GM18858 (cell line): ENCODE measurements at regions not wholly inside any gene's neighbourhood (a gene's known extent, or its start where the extent isn't known, plus 50 kb on each side); places are given as distances from the start of the nearest gene placed in this dataset.
A peak's percentile ranks its signal among the peaks of the same experiment; 100 is the strongest.
"Not testable (repeated sequence)": the region's sequence is repeated elsewhere in the genome, so short reads cannot be mapped to it uniquely, and the experiment has no call there.

Experiments used
- ATAC-seq: cut with Tn5 transposase; IDR thresholded peaks from one replicate; pipeline ENCODE4 v1.9.1; 2021; ENCODE audit not compliant: unreplicated experiment

DNA sequence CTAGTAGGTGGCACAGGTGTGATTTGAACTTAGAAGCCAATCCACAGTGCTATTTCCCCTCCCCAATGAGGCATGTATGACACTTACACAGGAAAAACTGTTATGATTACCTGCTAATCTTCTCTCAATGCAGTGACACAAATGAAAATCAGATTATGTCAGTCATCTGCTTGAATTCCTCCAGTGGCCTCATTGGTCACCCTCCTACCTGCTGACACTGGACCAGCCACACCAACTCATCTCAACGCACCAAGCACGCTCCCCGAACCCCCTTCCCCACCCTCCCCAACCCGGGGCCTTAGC, 82.2 kb upstream of the SEC11C start:
- ATAC-seq, result no peak

- ATAC-seq, result no peak
These were observed 81.7 kb upstream of the SEC11C start for GRCh38 chr18:59057969-59058368.

DNA sequence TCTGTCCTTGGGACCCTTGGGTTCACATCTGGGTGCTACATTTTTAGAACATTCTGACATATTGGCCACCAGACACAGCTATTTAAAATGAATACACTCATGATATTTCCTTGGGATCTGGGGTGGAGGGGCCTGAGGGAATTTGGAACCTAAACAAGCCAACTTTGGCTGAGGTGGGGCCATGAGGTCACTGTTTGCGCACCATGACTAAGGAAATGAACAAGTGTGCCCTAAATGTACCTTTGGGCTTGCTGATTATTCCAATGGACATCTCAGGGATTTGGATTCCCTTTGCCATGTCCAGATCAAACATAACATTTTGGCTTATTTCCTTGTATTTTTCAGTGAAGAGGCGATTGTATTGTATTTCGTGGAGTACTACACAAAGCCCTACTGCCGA, 80.5 kb upstream of the SEC11C start:
- ATAC-seq, result no peak

GRCh38 chr18:59060551-59060950, 79.1 kb upstream of the SEC11C start:
- ATAC-seq, result no peak

DNA sequence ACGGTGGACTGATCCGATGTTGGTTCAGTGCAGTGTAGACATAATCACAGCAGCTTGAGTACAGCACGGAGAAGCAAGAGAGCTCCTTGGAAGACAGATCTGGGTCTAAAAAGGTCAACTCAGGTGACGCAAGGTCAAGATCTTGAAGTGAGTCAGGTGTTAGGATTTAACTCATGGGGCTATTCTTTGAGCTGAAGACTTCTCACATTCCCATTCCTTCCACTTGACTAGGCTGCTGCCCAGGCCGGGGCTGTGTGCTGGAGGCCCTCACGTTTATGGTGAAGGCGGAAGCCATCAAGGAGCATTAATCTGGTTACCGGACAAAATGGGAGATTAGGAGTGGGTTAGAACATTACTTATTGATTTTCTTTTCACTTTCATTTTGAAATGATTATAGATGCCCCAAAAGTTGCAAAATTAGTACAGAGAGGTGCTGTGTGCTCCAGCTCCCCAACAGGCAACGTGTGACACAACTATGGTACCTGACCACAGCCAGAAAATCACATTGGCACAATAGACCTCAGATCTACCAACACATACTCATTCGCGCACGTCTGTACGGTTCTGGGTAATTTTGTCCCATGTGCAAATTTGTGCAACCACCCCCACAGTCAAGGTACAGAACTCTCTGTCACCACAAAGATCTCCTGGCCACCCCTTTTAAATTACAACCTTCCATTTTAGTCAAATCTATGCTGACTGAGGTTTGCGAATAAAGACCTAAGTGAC, 77.6 kb upstream of the SEC11C start:
- no peak for ATAC-seq

GRCh38 chr18:59062643-59063006, 77.1 kb upstream of the SEC11C start:
- no peak for ATAC-seq

- no peak for ATAC-seq
These were observed 76.3 kb upstream of the SEC11C start for GRCh38 chr18:59063300-59063906.

GRCh38 chr18:59063912-59064311, 75.8 kb upstream of the SEC11C start:
- ATAC-seq, result no peak

GRCh38 chr18:59065684-59066083, 74.0 kb upstream of the SEC11C start:
- no peak for ATAC-seq

DNA sequence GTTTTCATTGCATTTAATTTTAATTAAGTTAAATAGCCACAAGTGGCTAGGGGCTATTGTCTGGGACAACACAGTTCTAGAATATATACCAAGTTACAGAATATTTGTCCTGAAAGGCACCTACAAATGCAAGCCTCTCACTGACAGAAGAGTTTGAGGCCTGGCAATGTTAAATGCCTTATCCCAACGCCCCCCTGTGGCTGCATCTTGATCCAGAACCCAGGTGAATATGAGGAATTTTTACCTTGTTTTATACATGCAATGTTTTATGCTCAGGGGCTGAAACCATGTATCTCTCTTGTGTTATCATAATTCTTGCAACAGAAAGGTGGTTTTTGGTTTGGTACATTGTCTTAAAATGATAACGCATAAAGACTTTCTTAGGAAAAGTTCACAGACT, 71.8 kb upstream of the SEC11C start:
- no peak for ATAC-seq

- ATAC-seq, result no peak
These were observed 71.2 kb upstream of the SEC11C start for GRCh38 chr18:59068276-59069071.

DNA sequence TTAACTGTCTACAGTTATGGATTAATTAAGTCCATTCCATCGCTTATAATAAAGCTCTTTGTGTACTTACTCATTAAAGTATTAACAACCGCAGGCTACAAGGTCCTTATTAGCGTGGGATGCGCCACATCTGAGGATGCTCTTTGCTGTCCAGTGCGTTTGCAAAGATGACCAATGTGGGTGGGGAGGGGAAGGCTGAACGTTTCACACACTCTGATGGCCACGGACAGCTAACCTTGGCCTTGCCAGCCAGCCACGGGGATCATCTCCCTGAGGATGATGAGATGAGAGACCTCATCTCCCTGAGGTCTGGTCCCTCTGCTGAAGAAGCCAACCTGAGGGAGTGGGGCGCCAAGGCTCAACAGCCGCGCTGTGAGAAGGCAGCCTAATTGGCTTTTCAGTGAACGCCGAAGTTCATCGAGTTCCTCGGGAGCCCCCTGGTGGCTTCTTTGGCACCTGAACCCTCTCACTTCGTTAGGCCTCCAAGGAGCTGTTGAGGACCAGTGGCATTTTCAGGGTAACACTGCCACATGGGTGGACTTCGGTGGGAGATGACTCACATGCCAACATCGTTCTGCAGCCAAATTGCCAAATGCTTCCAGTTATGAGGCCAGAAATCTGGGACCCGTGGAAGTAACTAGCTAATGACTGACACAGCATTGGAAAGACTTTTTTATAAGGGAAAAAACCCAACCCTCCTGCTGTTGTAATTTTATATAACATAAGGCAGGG, 69.3 kb upstream of the SEC11C start:
- ATAC-seq, result no peak

DNA sequence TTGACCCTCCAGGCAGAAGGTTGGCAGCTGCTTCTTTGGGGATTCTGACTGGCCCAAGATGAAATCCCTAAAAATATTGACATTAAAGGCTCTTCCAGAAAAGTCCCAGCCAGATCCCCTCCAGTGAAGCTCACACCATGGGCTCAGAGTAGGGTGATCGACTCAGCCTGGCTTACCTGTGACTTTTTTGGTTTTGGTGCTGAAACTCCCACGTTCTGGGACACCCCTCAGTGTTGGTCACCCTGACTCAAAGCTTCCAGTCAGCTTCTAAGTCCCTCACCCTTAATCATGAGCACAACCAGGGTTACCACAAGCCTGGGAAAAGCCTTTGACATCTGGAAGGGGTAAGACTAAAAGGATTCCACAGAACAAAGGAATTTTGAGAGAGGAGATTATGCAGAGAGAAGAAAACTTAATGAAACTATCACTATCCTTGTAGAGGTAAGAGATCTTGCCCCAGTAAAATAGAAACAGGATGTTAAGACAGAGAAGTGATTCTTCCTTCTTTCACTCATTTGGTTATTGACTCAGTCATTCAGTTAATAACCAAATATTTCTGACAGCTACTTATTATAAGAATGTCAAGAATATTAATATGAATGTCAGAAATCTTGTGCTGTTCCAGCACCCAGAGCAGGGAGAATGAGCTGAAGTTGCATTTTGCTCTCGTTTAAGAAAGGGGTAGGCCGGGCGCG, 66.8 kb upstream of the SEC11C start:
- ATAC-seq, result peak; percentile 60

GRCh38 chr18:59075923-59076322, 63.8 kb upstream of the SEC11C start:
- ATAC-seq, result no peak

DNA sequence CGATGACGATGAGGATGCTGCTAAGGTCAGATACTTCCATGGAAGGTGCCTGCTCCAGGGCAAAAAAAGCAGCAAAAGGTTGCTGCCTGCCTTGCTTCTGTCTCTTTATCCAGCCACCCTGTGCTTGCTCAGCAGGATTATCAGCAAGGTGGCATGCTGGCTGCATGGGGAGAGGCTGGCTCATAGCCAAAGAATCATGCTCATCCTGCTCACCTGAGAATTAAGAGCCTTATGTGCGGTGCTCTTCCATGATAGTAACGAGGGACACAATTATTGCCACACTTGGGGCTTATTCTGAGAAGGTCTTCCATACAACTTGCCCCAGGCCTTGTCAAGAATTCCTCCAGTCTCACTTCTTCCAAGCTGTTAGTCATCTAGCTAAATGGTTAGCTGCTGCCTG, 60.4 kb upstream of the SEC11C start:
- ATAC-seq, result no peak

DNA sequence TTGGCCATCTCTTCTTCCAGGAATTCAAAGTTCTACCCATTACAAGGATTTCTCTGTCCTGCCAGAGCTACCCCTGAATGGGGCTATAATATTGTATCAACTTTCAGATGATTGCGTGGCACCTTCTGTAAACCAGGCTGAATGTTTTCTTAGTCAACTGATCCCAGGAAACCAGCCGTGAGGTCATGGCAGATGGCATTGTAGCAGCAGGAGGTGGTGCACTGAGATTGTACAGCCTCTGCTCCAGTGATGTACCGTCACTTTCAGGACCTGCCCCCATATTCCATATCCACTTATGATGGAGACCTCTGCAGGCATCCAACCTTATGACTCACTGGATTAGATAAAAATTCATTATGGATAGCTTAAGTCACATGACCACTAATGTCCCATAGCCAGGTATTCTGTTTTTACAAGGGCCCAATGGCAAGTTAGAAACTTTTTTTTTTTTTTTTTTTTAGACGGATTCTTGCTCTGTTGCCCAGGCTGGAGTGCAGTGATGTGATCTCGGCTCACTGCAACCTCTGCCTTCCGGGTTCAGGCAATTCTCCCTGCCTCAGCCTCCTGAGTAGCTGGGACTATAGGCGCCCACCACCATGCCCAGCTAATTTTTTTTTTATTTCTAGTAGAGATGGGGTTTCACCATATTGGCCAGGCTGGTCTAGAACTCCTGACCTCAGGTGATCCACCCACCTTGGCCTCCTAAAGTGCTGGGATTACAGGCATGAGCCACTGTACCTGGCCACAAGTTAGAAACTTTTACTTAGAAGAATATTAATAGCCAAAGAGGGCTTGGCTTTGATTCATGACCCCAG, 59.8 kb upstream of the SEC11C start:
- ATAC-seq, result not testable (repeated sequence)

- ATAC-seq, result no peak
These were observed 56.4 kb upstream of the SEC11C start for GRCh38 chr18:59083136-59083818.

DNA sequence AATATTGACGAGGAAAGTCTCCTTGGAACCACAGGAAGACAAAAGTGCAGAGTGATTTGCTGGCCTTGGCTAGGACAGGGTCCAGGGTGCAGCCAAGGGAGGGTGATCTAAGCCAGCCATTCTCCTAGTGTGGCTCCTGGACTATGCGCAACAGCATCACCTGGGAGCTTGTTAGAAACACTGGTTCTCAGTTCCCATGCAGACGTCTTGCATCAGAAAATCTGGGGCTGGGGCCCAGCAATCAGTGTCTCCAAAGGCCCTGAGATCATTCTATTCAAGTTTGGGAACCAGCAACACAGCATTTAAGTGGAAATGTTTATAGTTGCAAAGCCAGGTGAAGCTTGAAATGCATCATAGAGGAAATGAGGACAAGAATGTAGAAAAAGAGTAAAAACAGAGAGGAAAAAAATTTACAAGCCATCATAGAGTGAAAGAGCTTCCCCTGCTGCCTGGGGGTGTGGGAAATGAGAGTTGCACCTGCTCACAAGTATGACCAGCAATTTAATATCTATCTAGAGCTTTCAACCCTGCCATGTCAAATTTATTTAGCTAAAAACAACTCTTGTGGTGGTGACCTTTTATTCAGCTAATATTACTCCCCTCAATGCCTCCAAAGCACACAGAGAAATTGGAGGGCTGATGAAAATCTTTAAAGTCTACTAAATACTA, 54.4 kb upstream of the SEC11C start:
- ATAC-seq, result no peak

- ATAC-seq, result no peak
These were observed 53.9 kb upstream of the SEC11C start for GRCh38 chr18:59085797-59086196.
